HepG2 (cell line): ENCODE measurements at regions not wholly inside any gene's neighbourhood (a gene's known extent, or its start where the extent isn't known, plus 50 kb on each side); places are given as distances from the start of the nearest gene placed in this dataset.

Source experiments
- CC2D1A ChIP-seq: sonication (generic); formaldehyde crosslinking; IDR thresholded peaks from 2 replicates; pipeline ENCODE4 v1.8.1; 2023; ENCODE audit warnings: mild to moderate bottlenecking, missing genetic modification reagents
- CEBPG ChIP-seq: IDR thresholded peaks from 2 replicates; pipeline ENCODE4 v1.6.1; 2016
- FLYWCH1 ChIP-seq: sonication (generic); formaldehyde crosslinking; IDR thresholded peaks from 2 replicates; pipeline ENCODE4 v1.8.1; 2023; ENCODE audit warnings: mild to moderate bottlenecking, missing genetic modification reagents
- FOXK1 ChIP-seq: sonication (generic); formaldehyde crosslinking; IDR thresholded peaks from 2 replicates; pipeline ENCODE4 v1.4.0; 2020; ENCODE audit warnings: low read depth, missing genetic modification reagents, borderline replicate concordance
- HIVEP1 ChIP-seq: sonication (generic); formaldehyde crosslinking; IDR thresholded peaks from 2 replicates; pipeline ENCODE4 v1.4.0; 2020; ENCODE audit warnings: mild to moderate bottlenecking, missing genetic modification reagents
- JUN ChIP-seq: sonication (generic); formaldehyde crosslinking; IDR thresholded peaks from 2 replicates; pipeline ENCODE4 v1.4.0; 2020; ENCODE audit warnings: mild to moderate bottlenecking, missing genetic modification reagents
- POLR2G ChIP-seq: fragments of 200-400 bp; formaldehyde crosslinking; IDR thresholded peaks from 2 replicates; pipeline ENCODE4 v1.6.1; 2018; ENCODE audit warnings: mild to moderate bottlenecking, low read depth, low read length, moderate library complexity
- SNAPC2 ChIP-seq: sonication (generic); formaldehyde crosslinking; IDR thresholded peaks from 2 replicates; pipeline ENCODE4 v1.8.1; 2022; ENCODE audit warnings: mild to moderate bottlenecking, missing genetic modification reagents
- SRSF9 ChIP-seq: fragments of 200-400 bp; formaldehyde crosslinking; IDR thresholded peaks from 2 replicates; pipeline ENCODE4 v1.6.1; 2018; ENCODE audit warnings: borderline replicate concordance, mild to moderate bottlenecking, low read depth, low read length; ENCODE audit not compliant: insufficient read depth, poor library complexity, severe bottlenecking
- TBL1XR1 ChIP-seq: fragments of 150-350 bp; IDR thresholded peaks from 2 replicates; pipeline ENCODE4 v1.6.1; 2014; ENCODE audit warnings: borderline replicate concordance, low read length; ENCODE audit not compliant: partially characterized antibody
- ZNF292 ChIP-seq: sonication (generic); formaldehyde crosslinking; IDR thresholded peaks from 2 replicates; pipeline ENCODE4 v1.8.1; 2022; ENCODE audit warnings: mild to moderate bottlenecking, low read depth, missing genetic modification reagents, borderline replicate concordance
- ZNF629 ChIP-seq: sonication (generic); formaldehyde crosslinking; conservative IDR thresholded peaks from 2 replicates; pipeline ENCODE4 v1.5.0; 2020; ENCODE audit warnings: missing genetic modification reagents
- ZNF878 ChIP-seq: sonication (generic); formaldehyde crosslinking; IDR thresholded peaks from 2 replicates; pipeline ENCODE4 v1.8.1; 2023; ENCODE audit warnings: mild to moderate bottlenecking, missing genetic modification reagents, moderate library complexity
- TF ChIP-seq, protein P1 (sequence below): sonication (generic); IDR thresholded peaks from 2 replicates; pipeline ENCODE4 v1.6.1; 2016; ENCODE audit warnings: low read depth, borderline replicate concordance
- TF ChIP-seq, protein P2 (sequence below): sonication (generic); formaldehyde crosslinking; IDR thresholded peaks from 2 replicates; pipeline ENCODE4 v1.5.0; 2020; ENCODE audit warnings: mild to moderate bottlenecking, missing genetic modification reagents
- TF ChIP-seq, protein P3 (sequence below): IDR thresholded peaks from 2 replicates; pipeline ENCODE4 v1.6.1; 2016; ENCODE audit warnings: low read depth, missing genetic modification reagents, missing compliant biosample characterization

DNA sequence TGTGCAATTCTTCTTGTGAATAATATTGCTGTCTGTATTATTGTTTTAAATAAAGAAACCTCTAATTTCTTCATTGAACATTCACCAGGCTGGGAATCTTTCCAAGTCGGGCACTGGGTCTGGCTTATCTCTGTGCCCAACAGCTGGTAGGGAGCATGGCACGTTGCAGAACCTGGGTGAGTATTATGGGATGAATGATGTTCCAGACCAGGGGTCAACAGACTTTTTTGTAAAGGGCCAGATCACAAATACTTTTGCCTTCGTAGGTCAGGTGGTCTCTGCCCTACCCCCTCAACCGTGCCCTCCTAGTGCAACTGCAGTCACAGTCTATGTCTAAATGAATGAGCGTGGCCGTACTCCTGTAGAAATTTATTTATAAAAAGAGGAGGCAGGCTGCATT is 81.6 kb upstream of the FOXQ1 start (continued):
- no peak for TF ChIP-seq FOXK1 (CRISPR knock-in tag)
- TF ChIP-seq HIVEP1: no peak
- no peak for TF ChIP-seq CEBPG (CRISPR knock-in tag)
- TF ChIP-seq FLYWCH1: no peak
- no peak for TF ChIP-seq ZNF629
- no peak for TF ChIP-seq CC2D1A
- TF ChIP-seq JUN (CRISPR knock-in tag): no peak
- TF ChIP-seq, protein P1, sequence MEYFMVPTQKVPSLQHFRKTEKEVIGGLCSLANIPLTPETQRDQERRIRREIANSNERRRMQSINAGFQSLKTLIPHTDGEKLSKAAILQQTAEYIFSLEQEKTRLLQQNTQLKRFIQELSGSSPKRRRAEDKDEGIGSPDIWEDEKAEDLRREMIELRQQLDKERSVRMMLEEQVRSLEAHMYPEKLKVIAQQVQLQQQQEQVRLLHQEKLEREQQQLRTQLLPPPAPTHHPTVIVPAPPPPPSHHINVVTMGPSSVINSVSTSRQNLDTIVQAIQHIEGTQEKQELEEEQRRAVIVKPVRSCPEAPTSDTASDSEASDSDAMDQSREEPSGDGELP: peak; percentile 3; the same call in 1 of the 2 replicates
- TF ChIP-seq TBL1XR1: no peak
- no peak for TF ChIP-seq POLR2G
- no peak for TF ChIP-seq ZNF878 (CRISPR knock-in tag)
- TF ChIP-seq ZNF292 (CRISPR knock-in tag): no peak
- TF ChIP-seq, protein P2, sequence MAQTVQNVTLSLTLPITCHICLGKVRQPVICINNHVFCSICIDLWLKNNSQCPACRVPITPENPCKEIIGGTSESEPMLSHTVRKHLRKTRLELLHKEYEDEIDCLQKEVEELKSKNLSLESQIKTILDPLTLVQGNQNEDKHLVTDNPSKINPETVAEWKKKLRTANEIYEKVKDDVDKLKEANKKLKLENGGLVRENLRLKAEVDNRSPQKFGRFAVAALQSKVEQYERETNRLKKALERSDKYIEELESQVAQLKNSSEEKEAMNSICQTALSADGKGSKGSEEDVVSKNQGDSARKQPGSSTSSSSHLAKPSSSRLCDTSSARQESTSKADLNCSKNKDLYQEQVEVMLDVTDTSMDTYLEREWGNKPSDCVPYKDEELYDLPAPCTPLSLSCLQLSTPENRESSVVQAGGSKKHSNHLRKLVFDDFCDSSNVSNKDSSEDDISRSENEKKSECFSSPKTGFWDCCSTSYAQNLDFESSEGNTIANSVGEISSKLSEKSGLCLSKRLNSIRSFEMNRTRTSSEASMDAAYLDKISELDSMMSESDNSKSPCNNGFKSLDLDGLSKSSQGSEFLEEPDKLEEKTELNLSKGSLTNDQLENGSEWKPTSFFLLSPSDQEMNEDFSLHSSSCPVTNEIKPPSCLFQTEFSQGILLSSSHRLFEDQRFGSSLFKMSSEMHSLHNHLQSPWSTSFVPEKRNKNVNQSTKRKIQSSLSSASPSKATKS: no peak
- no peak for TF ChIP-seq SRSF9
- TF ChIP-seq SNAPC2: peak; percentile 36; the same call in 1 of the 2 replicates
- TF ChIP-seq, protein P3, sequence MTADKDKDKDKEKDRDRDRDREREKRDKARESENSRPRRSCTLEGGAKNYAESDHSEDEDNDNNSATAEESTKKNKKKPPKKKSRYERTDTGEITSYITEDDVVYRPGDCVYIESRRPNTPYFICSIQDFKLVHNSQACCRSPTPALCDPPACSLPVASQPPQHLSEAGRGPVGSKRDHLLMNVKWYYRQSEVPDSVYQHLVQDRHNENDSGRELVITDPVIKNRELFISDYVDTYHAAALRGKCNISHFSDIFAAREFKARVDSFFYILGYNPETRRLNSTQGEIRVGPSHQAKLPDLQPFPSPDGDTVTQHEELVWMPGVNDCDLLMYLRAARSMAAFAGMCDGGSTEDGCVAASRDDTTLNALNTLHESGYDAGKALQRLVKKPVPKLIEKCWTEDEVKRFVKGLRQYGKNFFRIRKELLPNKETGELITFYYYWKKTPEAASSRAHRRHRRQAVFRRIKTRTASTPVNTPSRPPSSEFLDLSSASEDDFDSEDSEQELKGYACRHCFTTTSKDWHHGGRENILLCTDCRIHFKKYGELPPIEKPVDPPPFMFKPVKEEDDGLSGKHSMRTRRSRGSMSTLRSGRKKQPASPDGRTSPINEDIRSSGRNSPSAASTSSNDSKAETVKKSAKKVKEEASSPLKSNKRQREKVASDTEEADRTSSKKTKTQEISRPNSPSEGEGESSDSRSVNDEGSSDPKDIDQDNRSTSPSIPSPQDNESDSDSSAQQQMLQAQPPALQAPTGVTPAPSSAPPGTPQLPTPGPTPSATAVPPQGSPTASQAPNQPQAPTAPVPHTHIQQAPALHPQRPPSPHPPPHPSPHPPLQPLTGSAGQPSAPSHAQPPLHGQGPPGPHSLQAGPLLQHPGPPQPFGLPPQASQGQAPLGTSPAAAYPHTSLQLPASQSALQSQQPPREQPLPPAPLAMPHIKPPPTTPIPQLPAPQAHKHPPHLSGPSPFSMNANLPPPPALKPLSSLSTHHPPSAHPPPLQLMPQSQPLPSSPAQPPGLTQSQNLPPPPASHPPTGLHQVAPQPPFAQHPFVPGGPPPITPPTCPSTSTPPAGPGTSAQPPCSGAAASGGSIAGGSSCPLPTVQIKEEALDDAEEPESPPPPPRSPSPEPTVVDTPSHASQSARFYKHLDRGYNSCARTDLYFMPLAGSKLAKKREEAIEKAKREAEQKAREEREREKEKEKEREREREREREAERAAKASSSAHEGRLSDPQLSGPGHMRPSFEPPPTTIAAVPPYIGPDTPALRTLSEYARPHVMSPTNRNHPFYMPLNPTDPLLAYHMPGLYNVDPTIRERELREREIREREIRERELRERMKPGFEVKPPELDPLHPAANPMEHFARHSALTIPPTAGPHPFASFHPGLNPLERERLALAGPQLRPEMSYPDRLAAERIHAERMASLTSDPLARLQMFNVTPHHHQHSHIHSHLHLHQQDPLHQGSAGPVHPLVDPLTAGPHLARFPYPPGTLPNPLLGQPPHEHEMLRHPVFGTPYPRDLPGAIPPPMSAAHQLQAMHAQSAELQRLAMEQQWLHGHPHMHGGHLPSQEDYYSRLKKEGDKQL: no peak
